ENCODE measurements at regions not wholly inside any gene's neighbourhood (a gene's known extent, or its start where the extent isn't known, plus 50 kb on each side); places are given as distances from the start of the nearest gene placed in this dataset.

- H3K9me3 ChIP-seq (ENCODE audit: insufficient read depth, low read length), result no peaks in the 10 kb centered on the region
- no peaks in the 10 kb centered on the region for H3K36me3 ChIP-seq (ENCODE audit: insufficient read depth, insufficient read length, low read length)
- no peak overlapping the region for H3K4me3 ChIP-seq (ENCODE audit: insufficient read length, low read depth)
- no peaks in the 10 kb centered on the region for H3K27me3 ChIP-seq (ENCODE audit: insufficient read depth, insufficient read length)
- DNase-seq (ENCODE audit: low read depth, low spot score), result no peak
- TF ChIP-seq SUZ12 (IDR thresholded peaks at IDR 0.05; ENCODE audit: extremely low read depth, insufficient read depth, insufficient read length) (no peak), ZNF274 (IDR thresholded peaks at IDR 0.05; ENCODE audit: low read depth, low read length) (no peak), YY1 (IDR thresholded peaks at IDR 0.05; ENCODE audit: insufficient read depth, insufficient read length) (no peak)
- no peak overlapping the region for H3K9ac ChIP-seq (ENCODE audit: insufficient read length, low read depth)
- H3K4me1 ChIP-seq (ENCODE audit: insufficient read depth, insufficient read length), result peaks cover 3% of the 10 kb centered on the region
These were observed 84.6 kb upstream of the PICALM start for GRCh38 chr11:86153439-86153838.

GRCh38 chr11:86152901-86153300, 84.0 kb upstream of the PICALM start:
- H3K4me3 ChIP-seq (ENCODE audit: insufficient read length, low read depth), result no peak overlapping the region
- DNase-seq (ENCODE audit: low read depth, low spot score), result no peak
- H3K36me3 ChIP-seq (ENCODE audit: insufficient read depth, insufficient read length, low read length), result no peaks in the 10 kb centered on the region
- TF ChIP-seq ZNF274 (IDR thresholded peaks at IDR 0.05; ENCODE audit: low read depth, low read length), result no peak
- no peak for TF ChIP-seq SUZ12 (IDR thresholded peaks at IDR 0.05; ENCODE audit: extremely low read depth, insufficient read depth, insufficient read length)
- no peak for TF ChIP-seq YY1 (IDR thresholded peaks at IDR 0.05; ENCODE audit: insufficient read depth, insufficient read length)
- no peaks in the 10 kb centered on the region for H3K9me3 ChIP-seq (ENCODE audit: insufficient read depth, low read length)
- peaks cover 3% of the 10 kb centered on the region for H3K4me1 ChIP-seq (ENCODE audit: insufficient read depth, insufficient read length)
- H3K9ac ChIP-seq (ENCODE audit: insufficient read length, low read depth), result no peak overlapping the region
- no peaks in the 10 kb centered on the region for H3K27me3 ChIP-seq (ENCODE audit: insufficient read depth, insufficient read length)

DNA sequence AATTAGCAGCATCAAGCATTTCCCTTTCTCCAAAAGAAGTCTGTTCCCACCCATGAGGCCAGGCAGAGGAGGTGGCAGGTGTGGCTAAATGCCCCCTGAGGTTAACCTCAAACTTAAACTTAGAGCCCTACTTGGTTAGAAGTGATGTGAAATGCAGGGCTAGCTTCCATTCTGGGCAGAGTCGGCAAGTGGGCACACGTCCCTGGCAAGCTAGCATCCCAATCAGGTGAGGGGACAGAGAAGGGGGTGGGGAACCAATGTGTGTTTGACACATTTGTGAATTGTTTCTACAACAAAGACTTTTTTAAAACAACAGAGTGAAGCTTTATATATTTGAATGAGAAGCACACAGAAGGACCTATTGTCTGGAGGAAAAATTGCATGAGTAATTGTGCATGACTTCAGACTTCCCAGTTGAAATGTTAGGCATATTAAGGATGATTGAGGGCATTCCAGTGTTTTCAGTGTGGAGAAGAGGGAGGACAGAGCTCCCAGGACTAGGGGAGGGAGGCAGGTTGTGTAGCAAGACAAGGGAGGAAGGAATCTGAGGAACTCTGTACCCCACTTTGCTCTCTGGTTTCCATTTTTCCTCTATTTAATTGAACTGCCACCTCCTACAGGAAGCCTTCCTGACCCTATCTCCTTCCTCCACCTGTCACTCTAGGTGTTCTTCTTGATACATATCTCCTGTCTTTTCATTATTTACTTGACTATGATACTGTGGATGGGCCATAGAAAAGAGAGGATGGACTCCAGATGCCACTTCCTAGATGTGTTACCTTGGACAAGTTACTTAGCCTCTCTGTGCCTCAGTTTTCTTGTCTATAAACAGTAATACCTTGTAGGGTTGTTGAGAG, 83.3 kb upstream of the PICALM start:
- H3K9ac ChIP-seq (ENCODE audit: insufficient read length, low read depth), result no peak overlapping the region
- no peak for DNase-seq (ENCODE audit: low read depth, low spot score)
- no peak overlapping the region for H3K4me3 ChIP-seq (ENCODE audit: insufficient read length, low read depth)
- no peaks in the 10 kb centered on the region for H3K27me3 ChIP-seq (ENCODE audit: insufficient read depth, insufficient read length)
- no peak for TF ChIP-seq SUZ12 (IDR thresholded peaks at IDR 0.05; ENCODE audit: extremely low read depth, insufficient read depth, insufficient read length)
- TF ChIP-seq YY1 (IDR thresholded peaks at IDR 0.05; ENCODE audit: insufficient read depth, insufficient read length), result no peak
- TF ChIP-seq ZNF274 (IDR thresholded peaks at IDR 0.05; ENCODE audit: low read depth, low read length), result no peak
- peaks cover 3% of the 10 kb centered on the region for H3K4me1 ChIP-seq (ENCODE audit: insufficient read depth, insufficient read length)
- H3K36me3 ChIP-seq (ENCODE audit: insufficient read depth, insufficient read length, low read length), result no peaks in the 10 kb centered on the region
- H3K9me3 ChIP-seq (ENCODE audit: insufficient read depth, low read length), result no peaks in the 10 kb centered on the region

DNA sequence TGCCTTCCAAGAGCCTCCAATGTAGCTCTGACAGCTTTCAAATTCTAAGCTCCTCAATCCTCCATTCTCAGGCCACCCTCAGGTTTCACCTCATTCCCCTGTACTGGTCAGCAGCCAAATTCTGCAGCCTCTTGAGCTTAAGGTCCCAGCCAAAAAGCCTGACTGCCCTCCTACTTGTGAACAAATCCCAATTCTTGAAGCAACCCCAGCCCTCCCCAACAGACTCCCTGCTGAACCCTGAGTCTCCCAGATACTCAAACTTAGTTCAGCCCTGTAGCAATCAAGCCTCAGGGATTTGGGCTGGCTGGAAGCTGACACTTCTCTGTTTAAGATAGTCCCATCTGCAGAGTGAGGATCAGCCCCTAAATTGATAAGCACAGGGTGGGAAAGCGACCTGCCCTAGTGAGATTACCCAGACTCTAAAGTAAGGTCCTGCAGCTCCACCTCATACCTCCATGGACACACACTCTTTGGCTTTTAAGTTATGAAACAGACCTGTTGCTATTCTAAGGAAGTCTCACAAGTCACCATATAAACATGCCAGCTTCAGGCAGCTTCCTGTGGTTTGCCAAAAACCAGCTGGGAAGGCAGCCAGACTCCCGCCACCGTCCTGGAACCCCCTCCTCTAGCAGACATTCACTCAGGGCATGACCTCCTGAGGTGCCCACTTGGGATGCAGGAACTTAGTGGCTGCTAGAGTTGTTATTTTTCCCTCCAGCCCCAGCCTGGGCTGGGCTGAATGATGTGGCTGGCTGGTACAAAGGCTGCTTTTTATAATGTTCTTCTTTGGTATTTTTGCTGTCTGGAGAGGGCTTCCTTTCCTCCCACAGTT, 82.5 kb upstream of the PICALM start:
- DNase-seq (ENCODE audit: low read depth, low spot score), result no peak
- Histone ChIP-seq H3K27me3 (ENCODE audit: insufficient read depth, insufficient read length) (no peaks in the 10 kb centered on the region), H3K9ac (ENCODE audit: insufficient read length, low read depth) (no peak overlapping the region), H3K36me3 (ENCODE audit: insufficient read depth, insufficient read length, low read length) (no peaks in the 10 kb centered on the region), H3K4me1 (ENCODE audit: insufficient read depth, insufficient read length) (peaks cover 3% of the 10 kb centered on the region), H3K9me3 (ENCODE audit: insufficient read depth, low read length) (no peaks in the 10 kb centered on the region), H3K4me3 (ENCODE audit: insufficient read length, low read depth) (no peak overlapping the region)
- TF ChIP-seq SUZ12 (IDR thresholded peaks at IDR 0.05; ENCODE audit: extremely low read depth, insufficient read depth, insufficient read length) (no peak), YY1 (IDR thresholded peaks at IDR 0.05; ENCODE audit: insufficient read depth, insufficient read length) (no peak), ZNF274 (IDR thresholded peaks at IDR 0.05; ENCODE audit: low read depth, low read length) (no peak)

- no peak for DNase-seq (ENCODE audit: low read depth, low spot score)
- Histone ChIP-seq H3K27me3 (ENCODE audit: insufficient read depth, insufficient read length) (no peaks in the 10 kb centered on the region), H3K4me3 (ENCODE audit: insufficient read length, low read depth) (no peak overlapping the region), H3K9ac (ENCODE audit: insufficient read length, low read depth) (no peak overlapping the region), H3K9me3 (ENCODE audit: insufficient read depth, low read length) (no peaks in the 10 kb centered on the region), H3K36me3 (ENCODE audit: insufficient read depth, insufficient read length, low read length) (no peaks in the 10 kb centered on the region), H3K4me1 (ENCODE audit: insufficient read depth, insufficient read length) (peaks cover 3% of the 10 kb centered on the region)
- TF ChIP-seq ZNF274 (IDR thresholded peaks at IDR 0.05; ENCODE audit: low read depth, low read length) (no peak), SUZ12 (IDR thresholded peaks at IDR 0.05; ENCODE audit: extremely low read depth, insufficient read depth, insufficient read length) (no peak), YY1 (IDR thresholded peaks at IDR 0.05; ENCODE audit: insufficient read depth, insufficient read length) (no peak)
These were observed 81.9 kb upstream of the PICALM start for GRCh38 chr11:86150847-86151173.

- Histone ChIP-seq H3K9ac (ENCODE audit: insufficient read length, low read depth) (no peak overlapping the region), H3K27me3 (ENCODE audit: insufficient read depth, insufficient read length) (no peaks in the 10 kb centered on the region)
These were observed 80.9 kb upstream of the PICALM start for GRCh38 chr11:86149792-86150191.

DNA sequence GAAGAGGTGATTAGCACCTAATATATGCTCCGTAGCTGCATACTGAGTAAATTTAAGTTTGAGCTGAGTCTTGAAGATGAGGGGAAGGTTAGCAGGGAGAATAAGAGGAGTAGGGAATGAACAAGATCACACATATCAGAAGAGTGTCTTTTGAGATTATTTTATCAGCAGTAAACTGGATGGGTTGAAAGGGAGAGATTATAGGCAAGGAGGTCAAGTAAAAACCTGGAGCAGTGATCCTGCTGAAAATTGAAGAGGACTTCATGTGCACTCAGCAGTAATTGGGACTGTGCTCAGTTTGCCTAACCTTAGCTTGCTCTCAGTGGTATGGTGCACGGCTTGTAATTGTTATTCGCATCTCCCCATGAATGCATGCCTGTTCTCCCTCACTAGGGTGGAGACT, 79.5 kb upstream of the PICALM start:
- Histone ChIP-seq H3K4me3 (ENCODE audit: insufficient read length, low read depth) (no peak overlapping the region), H3K36me3 (ENCODE audit: insufficient read depth, insufficient read length, low read length) (no peaks in the 10 kb centered on the region), H3K27me3 (ENCODE audit: insufficient read depth, insufficient read length) (no peaks in the 10 kb centered on the region), H3K9ac (ENCODE audit: insufficient read length, low read depth) (no peak overlapping the region), H3K4me1 (ENCODE audit: insufficient read depth, insufficient read length) (peaks cover 3% of the 10 kb centered on the region), H3K9me3 (ENCODE audit: insufficient read depth, low read length) (no peaks in the 10 kb centered on the region)
- no peak for DNase-seq (ENCODE audit: low read depth, low spot score)
- no peak for TF ChIP-seq YY1 (IDR thresholded peaks at IDR 0.05; ENCODE audit: insufficient read depth, insufficient read length)
- no peak for TF ChIP-seq ZNF274 (IDR thresholded peaks at IDR 0.05; ENCODE audit: low read depth, low read length)
- TF ChIP-seq SUZ12 (IDR thresholded peaks at IDR 0.05; ENCODE audit: extremely low read depth, insufficient read depth, insufficient read length), result no peak

More at GRCh38 chr11:86149792-86150191, 80.9 kb upstream of the PICALM start:
- Histone ChIP-seq H3K4me1 (ENCODE audit: insufficient read depth, insufficient read length) (peaks cover 3% of the 10 kb centered on the region), H3K36me3 (ENCODE audit: insufficient read depth, insufficient read length, low read length) (no peaks in the 10 kb centered on the region), H3K9me3 (ENCODE audit: insufficient read depth, low read length) (no peaks in the 10 kb centered on the region), H3K4me3 (ENCODE audit: insufficient read length, low read depth) (no peak overlapping the region)
- DNase-seq (ENCODE audit: low read depth, low spot score), result no peak
- TF ChIP-seq SUZ12 (IDR thresholded peaks at IDR 0.05; ENCODE audit: extremely low read depth, insufficient read depth, insufficient read length) (no peak), ZNF274 (IDR thresholded peaks at IDR 0.05; ENCODE audit: low read depth, low read length) (no peak), YY1 (IDR thresholded peaks at IDR 0.05; ENCODE audit: insufficient read depth, insufficient read length) (no peak)

Measured in NT2/D1 (cell line).